ENCODE measurements at regions not wholly inside any gene's neighbourhood (a gene's known extent, or its start where the extent isn't known, plus 50 kb on each side); places are given as distances from the start of the nearest gene placed in this dataset.

DNA sequence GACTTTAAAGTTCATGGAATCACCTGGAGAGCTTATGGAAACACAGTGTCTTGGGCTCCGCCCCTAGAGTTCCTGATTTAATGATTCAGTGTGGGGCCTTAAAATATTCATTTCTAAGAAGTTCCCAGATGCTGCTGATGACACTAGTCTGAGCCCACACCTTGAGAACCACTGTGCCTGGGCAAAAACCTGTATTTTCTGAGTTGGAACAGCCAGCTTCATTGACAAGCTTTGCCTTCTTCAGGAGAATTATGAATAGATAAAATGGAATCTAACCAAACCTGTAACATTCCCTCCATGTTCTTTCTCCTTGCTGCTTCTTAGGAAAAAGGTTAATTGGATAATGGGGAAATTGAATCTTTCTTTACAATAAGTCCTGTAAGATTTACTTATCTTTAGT is 490.7 kb downstream of the DIPK2A start:
- WGBS, result 100% methylated on average over 1 of the region's 1 CpG
- DNase-seq (ENCODE audit: low spot score), result no peak

DNA sequence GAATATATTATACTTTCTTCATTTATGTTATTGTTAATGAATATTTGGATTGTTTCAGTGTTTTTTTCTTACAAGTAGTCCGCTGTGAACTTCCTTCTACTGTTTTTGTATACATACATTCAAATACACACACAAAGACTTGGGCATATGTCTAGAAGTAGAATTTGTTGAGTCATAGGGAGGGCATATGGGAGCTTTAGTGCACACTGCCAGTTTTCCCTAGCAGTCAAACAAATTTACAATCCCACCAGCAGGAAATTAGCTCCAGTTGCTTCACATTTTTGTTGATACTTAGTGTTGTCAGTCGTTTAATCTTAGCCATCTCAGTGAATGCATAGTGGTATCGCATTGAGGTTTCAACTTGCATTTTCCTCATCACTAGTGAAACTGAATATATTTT is 492.3 kb downstream of the DIPK2A start:
- H3K27ac ChIP-seq, result no peak overlapping the region
- no peak overlapping the region for H3K4me3 ChIP-seq
- no peaks in the 10 kb centered on the region for H3K4me1 ChIP-seq (replicated peaks)
- H3K27me3 ChIP-seq (replicated peaks; ENCODE audit: insufficient read depth), result no peaks in the 10 kb centered on the region
- H3K9me3 ChIP-seq, result no peaks in the 10 kb centered on the region
- intact Hi-C loops (cut with DNase I), result no loop called here
- no peak for DNase-seq (ENCODE audit: low spot score)
- no peaks in the 10 kb centered on the region for H3K36me3 ChIP-seq
- TF ChIP-seq, protein P1, sequence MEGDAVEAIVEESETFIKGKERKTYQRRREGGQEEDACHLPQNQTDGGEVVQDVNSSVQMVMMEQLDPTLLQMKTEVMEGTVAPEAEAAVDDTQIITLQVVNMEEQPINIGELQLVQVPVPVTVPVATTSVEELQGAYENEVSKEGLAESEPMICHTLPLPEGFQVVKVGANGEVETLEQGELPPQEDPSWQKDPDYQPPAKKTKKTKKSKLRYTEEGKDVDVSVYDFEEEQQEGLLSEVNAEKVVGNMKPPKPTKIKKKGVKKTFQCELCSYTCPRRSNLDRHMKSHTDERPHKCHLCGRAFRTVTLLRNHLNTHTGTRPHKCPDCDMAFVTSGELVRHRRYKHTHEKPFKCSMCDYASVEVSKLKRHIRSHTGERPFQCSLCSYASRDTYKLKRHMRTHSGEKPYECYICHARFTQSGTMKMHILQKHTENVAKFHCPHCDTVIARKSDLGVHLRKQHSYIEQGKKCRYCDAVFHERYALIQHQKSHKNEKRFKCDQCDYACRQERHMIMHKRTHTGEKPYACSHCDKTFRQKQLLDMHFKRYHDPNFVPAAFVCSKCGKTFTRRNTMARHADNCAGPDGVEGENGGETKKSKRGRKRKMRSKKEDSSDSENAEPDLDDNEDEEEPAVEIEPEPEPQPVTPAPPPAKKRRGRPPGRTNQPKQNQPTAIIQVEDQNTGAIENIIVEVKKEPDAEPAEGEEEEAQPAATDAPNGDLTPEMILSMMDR (IDR thresholded peaks at IDR 0.05), result no peak
- TF ChIP-seq POLR2AphosphoS5 (IDR thresholded peaks at IDR 0.05) (no peak), POLR2A (IDR thresholded peaks at IDR 0.05) (no peak)
- 84% methylated on average over 3 of the region's 3 CpGs for WGBS

More for the DNA sequence above, 490.7 kb downstream of the DIPK2A start:
- intact Hi-C loops (cut with DNase I), result no loop called here
- Histone ChIP-seq H3K4me3 (no peak overlapping the region), H3K4me1 (replicated peaks) (no peaks in the 10 kb centered on the region), H3K27ac (no peak overlapping the region), H3K27me3 (replicated peaks; ENCODE audit: insufficient read depth) (no peaks in the 10 kb centered on the region), H3K36me3 (no peaks in the 10 kb centered on the region), H3K9me3 (no peaks in the 10 kb centered on the region)
- no peak for TF ChIP-seq POLR2A (IDR thresholded peaks at IDR 0.05)
- TF ChIP-seq POLR2AphosphoS5 (IDR thresholded peaks at IDR 0.05), result no peak
- TF ChIP-seq, protein P1 (IDR thresholded peaks at IDR 0.05), result no peak

DNA sequence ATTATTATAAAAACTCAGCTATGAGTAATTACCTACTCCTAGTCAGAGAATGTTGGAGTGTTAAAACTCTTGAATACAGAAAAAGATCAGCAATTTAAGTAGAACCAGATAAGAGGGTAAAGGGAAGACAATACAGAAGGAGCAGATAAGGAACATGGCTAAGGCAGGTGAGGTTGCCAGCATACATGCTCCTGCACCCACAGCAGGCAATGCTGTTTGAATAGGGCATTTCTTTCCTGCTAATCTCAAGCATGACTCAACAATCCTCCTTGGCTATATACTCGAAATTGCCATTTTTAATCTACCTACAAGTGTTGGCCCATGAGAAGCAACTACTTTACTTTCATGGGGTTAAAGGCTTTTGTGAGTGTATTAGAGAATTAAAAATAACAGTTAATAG is 494.5 kb downstream of the DIPK2A start:
- no peak overlapping the region for H3K27ac ChIP-seq
- no peaks in the 10 kb centered on the region for H3K4me1 ChIP-seq (replicated peaks)
- H3K4me3 ChIP-seq, result no peak overlapping the region
- intact Hi-C loops (cut with DNase I), result no loop called here
- WGBS, result 86% methylated on average over 1 of the region's 1 CpG
- no peaks in the 10 kb centered on the region for H3K36me3 ChIP-seq
- TF ChIP-seq POLR2A (IDR thresholded peaks at IDR 0.05) (no peak), POLR2AphosphoS5 (IDR thresholded peaks at IDR 0.05) (no peak)
- TF ChIP-seq, protein P1 (IDR thresholded peaks at IDR 0.05), result no peak
- no peaks in the 10 kb centered on the region for H3K27me3 ChIP-seq (replicated peaks; ENCODE audit: insufficient read depth)
- DNase-seq (ENCODE audit: low spot score), result no peak
- no peaks in the 10 kb centered on the region for H3K9me3 ChIP-seq

DNA sequence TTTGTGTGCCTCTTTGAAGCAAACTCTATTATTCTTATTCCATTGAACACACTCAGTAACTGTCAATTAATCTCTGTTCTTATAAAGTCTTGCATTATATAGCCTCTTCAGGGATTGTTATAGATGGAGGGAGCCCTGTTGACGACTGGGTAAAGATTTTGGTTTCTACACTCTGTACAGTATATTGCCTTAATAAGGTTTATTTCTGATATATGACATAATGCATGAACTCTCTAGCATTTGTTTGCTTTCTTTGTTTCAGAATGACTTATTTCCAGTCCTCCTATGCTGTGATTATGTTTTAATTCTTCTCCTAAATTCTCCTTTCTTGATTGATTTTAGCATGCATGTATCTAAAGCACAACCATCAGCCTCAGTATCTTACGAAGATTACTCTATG is 494.9 kb downstream of the DIPK2A start:
- Histone ChIP-seq H3K4me3 (no peak overlapping the region), H3K36me3 (no peaks in the 10 kb centered on the region), H3K27ac (no peak overlapping the region), H3K27me3 (replicated peaks; ENCODE audit: insufficient read depth) (no peaks in the 10 kb centered on the region), H3K4me1 (replicated peaks) (no peaks in the 10 kb centered on the region), H3K9me3 (no peaks in the 10 kb centered on the region)
- no peak for DNase-seq (ENCODE audit: low spot score)
- 85% methylated on average over 2 of the region's 2 CpGs for WGBS
- intact Hi-C loops (cut with DNase I), result no loop called here
- TF ChIP-seq, protein P1 (IDR thresholded peaks at IDR 0.05), result no peak
- TF ChIP-seq POLR2A (IDR thresholded peaks at IDR 0.05) (no peak), POLR2AphosphoS5 (IDR thresholded peaks at IDR 0.05) (no peak)

DNA sequence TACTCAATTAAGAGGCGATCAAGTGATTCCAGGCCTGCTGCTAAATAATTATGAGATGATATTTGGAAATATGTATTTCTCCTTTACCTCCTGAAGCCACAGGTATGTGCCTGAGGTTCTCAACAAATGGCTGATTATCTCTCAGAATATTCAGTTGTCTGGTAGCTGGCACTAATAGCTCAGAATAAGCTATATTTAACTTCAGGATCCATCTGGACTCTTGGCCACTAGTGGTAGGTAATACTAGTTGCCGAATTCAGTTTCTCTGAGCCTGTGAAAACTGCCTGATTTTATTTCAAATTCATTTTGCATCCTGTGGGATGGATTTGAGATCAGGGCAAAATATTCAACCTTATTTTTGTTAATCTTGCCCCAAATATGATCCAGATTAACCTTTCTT is 499.0 kb downstream of the DIPK2A start:
- WGBS, result 97% methylated on average over 2 of the region's 2 CpGs
- Histone ChIP-seq H3K4me1 (replicated peaks) (no peaks in the 10 kb centered on the region), H3K36me3 (no peaks in the 10 kb centered on the region), H3K4me3 (no peak overlapping the region), H3K27me3 (replicated peaks; ENCODE audit: insufficient read depth) (no peaks in the 10 kb centered on the region), H3K27ac (no peak overlapping the region), H3K9me3 (no peaks in the 10 kb centered on the region)
- no peak for DNase-seq (ENCODE audit: low spot score)
- TF ChIP-seq POLR2A (IDR thresholded peaks at IDR 0.05), result no peak
- TF ChIP-seq, protein P1 (IDR thresholded peaks at IDR 0.05), result no peak
- no peak for TF ChIP-seq POLR2AphosphoS5 (IDR thresholded peaks at IDR 0.05)
- intact Hi-C loops (cut with DNase I), result no loop called here
